Fibroblast of villous mesenchyme (primary cell): ENCODE measurements at regions not wholly inside any gene's neighbourhood (a gene's known extent, or its start where the extent isn't known, plus 50 kb on each side); places are given as distances from the start of the nearest gene placed in this dataset.

ENCODE experiments used
- DNase-seq: peaks from one replicate; pipeline ENCODE4 v3.0.0-alpha.2; 2010; ENCODE audit warnings: low read depth
- H3K4me3 ChIP-seq: 2 replicates; pipeline ENCODE4 v1.5.1; 2011; ENCODE audit warnings: low read depth, mild to moderate bottlenecking, low read length
- TF ChIP-seq, protein P1 (sequence below): IDR thresholded peaks from 2 replicates; pipeline ENCODE4 v1.5.1; 2012; ENCODE audit warnings: low read depth, mild to moderate bottlenecking, low read length; ENCODE audit not compliant: insufficient read depth

- H3K4me3 ChIP-seq: no peak overlapping the region
- no peak for DNase-seq
- TF ChIP-seq, protein P1, sequence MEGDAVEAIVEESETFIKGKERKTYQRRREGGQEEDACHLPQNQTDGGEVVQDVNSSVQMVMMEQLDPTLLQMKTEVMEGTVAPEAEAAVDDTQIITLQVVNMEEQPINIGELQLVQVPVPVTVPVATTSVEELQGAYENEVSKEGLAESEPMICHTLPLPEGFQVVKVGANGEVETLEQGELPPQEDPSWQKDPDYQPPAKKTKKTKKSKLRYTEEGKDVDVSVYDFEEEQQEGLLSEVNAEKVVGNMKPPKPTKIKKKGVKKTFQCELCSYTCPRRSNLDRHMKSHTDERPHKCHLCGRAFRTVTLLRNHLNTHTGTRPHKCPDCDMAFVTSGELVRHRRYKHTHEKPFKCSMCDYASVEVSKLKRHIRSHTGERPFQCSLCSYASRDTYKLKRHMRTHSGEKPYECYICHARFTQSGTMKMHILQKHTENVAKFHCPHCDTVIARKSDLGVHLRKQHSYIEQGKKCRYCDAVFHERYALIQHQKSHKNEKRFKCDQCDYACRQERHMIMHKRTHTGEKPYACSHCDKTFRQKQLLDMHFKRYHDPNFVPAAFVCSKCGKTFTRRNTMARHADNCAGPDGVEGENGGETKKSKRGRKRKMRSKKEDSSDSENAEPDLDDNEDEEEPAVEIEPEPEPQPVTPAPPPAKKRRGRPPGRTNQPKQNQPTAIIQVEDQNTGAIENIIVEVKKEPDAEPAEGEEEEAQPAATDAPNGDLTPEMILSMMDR: no peak
These were observed 545.0 kb upstream of the EPHA7 start for GRCh38 chr6:93964321-93964720.

- no peak for DNase-seq
- TF ChIP-seq, protein P1: no peak
These were observed 543.2 kb upstream of the EPHA7 start for GRCh38 chr6:93962566-93962965.

GRCh38 chr6:93954584-93954983 is 535.2 kb upstream of the EPHA7 start:
- no peak overlapping the region for H3K4me3 ChIP-seq
- DNase-seq: no peak
- TF ChIP-seq, protein P1: no peak

More at GRCh38 chr6:93962566-93962965, 543.2 kb upstream of the EPHA7 start:
- H3K4me3 ChIP-seq: no peak overlapping the region

- H3K4me3 ChIP-seq: no peak overlapping the region
- TF ChIP-seq, protein P1: no peak
- DNase-seq: no peak
These were observed 524.3 kb upstream of the EPHA7 start for GRCh38 chr6:93943661-93944060.

DNA sequence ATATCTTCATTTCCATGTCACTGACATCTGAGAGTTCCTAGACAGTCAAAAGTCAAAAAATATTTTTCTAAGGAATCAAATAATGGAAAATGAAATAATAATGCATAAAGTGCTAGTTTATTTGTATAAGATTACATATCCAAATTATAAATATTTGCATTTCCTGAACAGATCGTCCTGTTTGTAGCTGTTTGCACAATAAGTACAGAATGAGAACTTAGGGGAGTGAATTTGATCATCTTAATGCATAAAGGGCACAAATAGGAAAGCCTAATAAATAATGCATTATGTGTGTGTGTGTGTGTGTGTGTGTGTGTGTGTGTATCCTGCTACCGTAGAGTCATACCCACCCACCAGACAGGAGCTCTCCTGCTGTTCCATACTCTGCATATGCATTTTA is 521.0 kb upstream of the EPHA7 start:
- H3K4me3 ChIP-seq: no peak overlapping the region
- DNase-seq: no peak
- TF ChIP-seq, protein P1: no peak

GRCh38 chr6:93932175-93932574 is 512.8 kb upstream of the EPHA7 start:
- H3K4me3 ChIP-seq: no peak overlapping the region
- DNase-seq: no peak
- TF ChIP-seq, protein P1: no peak

DNA sequence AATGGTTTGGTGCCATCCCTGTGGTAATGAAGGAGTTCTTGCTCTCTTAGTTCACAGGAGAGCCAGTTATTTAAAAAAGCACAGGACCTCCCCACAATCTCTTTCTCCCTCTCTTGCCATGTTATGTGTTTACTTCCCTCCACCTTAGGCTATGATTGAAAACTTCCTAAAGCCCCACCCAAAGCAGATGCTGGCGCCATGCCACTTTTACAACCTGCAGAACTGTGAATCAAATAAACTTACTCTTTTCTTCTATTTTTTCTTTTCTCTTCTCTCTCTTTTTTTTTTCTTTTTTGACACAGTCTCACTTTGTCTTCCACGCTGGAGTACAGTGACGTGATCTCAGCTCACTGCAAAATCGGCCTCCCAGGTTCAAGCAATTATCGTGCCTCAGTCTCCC is 508.4 kb upstream of the EPHA7 start:
- TF ChIP-seq, protein P1: no peak
- DNase-seq: no peak
- no peak overlapping the region for H3K4me3 ChIP-seq
